ENCODE measurements at regions not wholly inside any gene's neighbourhood (a gene's known extent, or its start where the extent isn't known, plus 50 kb on each side); places are given as distances from the start of the nearest gene placed in this dataset.

DNA sequence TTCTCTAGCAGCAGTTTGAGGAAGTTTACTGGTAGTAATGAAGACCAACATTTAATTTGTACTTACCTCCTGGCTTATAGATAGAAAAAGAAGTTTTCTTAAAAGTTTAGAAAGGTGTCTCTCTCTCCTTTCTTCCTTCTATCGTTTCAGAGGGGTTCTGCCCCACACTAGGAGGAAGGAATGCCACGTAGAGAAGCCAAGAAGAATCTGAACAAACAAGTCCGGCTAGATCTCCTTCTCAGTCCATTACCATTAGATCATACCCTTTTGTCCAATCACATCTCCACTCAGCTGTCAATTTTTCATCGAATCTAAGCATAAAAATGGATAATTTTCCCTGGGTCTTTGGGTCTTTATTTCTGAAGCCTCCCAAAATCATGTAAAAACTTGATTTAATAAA is 1048.1 kb downstream of the SI start:
- Histone ChIP-seq H3F3A (ENCODE audit: insufficient read depth, low read length) (no peaks in the 10 kb centered on the region), H3K9ac (ENCODE audit: low read length) (no peak overlapping the region), H3K27me3 (ENCODE audit: insufficient read depth, low read length) (no peaks in the 10 kb centered on the region), H2AFZ (ENCODE audit: low read length) (no peak overlapping the region), H4K20me1 (ENCODE audit: insufficient read depth, low read length) (no peaks in the 10 kb centered on the region), H3K4me1 (ENCODE audit: insufficient read depth, low read length, severe bottlenecking) (no peaks in the 10 kb centered on the region), H3K9me2 (ENCODE audit: low read depth, low read length) (no peaks in the 10 kb centered on the region; the same call in 1 of the 2 replicates), H3K36me3 (ENCODE audit: insufficient read depth, low read length) (no peaks in the 10 kb centered on the region), H3K27ac (ENCODE audit: low read depth, low read length, poor library complexity, severe bottlenecking) (no peak overlapping the region), H3K79me2 (ENCODE audit: insufficient read depth, low read length) (no peaks in the 10 kb centered on the region), H3K9me3 (ENCODE audit: low read length) (peaks cover 2% of the 10 kb centered on the region; the same call in 1 of the 2 replicates), H3K4me3 (ENCODE audit: low read depth, low read length, poor library complexity, severe bottlenecking) (no peak overlapping the region), H3K4me2 (ENCODE audit: low read length) (no peak overlapping the region)
- TF ChIP-seq, protein P1, sequence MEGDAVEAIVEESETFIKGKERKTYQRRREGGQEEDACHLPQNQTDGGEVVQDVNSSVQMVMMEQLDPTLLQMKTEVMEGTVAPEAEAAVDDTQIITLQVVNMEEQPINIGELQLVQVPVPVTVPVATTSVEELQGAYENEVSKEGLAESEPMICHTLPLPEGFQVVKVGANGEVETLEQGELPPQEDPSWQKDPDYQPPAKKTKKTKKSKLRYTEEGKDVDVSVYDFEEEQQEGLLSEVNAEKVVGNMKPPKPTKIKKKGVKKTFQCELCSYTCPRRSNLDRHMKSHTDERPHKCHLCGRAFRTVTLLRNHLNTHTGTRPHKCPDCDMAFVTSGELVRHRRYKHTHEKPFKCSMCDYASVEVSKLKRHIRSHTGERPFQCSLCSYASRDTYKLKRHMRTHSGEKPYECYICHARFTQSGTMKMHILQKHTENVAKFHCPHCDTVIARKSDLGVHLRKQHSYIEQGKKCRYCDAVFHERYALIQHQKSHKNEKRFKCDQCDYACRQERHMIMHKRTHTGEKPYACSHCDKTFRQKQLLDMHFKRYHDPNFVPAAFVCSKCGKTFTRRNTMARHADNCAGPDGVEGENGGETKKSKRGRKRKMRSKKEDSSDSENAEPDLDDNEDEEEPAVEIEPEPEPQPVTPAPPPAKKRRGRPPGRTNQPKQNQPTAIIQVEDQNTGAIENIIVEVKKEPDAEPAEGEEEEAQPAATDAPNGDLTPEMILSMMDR (IDR thresholded peaks at IDR 0.05; ENCODE audit: low read length), result no peak
- TF ChIP-seq EZH2 (IDR thresholded peaks at IDR 0.05; ENCODE audit: borderline replicate concordance, low read length), result no peak

DNA sequence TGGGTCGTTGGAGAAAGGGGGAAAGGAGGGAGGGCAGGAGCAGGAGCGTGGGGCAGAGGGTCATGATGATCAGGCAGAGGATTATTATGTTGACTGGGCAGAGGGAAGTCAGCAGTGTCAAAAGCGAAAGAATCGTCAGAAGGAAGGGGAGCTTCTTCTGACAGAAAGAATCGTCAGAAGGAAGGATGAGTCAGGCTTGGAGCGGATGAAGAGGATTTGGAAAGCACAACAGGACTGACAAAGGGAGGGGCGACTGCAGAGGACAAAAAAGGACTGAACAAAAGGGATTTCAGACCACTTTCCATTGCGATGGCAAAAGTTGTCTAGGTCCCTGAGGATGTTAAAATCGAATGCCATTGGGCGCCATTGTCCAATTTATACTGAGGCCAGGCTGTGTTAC is 1053.5 kb downstream of the SI start:
- Histone ChIP-seq H3K36me3 (ENCODE audit: insufficient read depth, low read length) (no peaks in the 10 kb centered on the region), H3K4me1 (ENCODE audit: insufficient read depth, low read length, severe bottlenecking) (no peaks in the 10 kb centered on the region), H3K27me3 (ENCODE audit: insufficient read depth, low read length) (no peaks in the 10 kb centered on the region; the same call in 1 of the 2 replicates), H3K9ac (ENCODE audit: low read length) (no peak overlapping the region), H3K79me2 (ENCODE audit: insufficient read depth, low read length) (no peaks in the 10 kb centered on the region), H3F3A (ENCODE audit: insufficient read depth, low read length) (no peaks in the 10 kb centered on the region), H3K9me3 (ENCODE audit: low read length) (no peaks in the 10 kb centered on the region), H3K4me2 (ENCODE audit: low read length) (no peak overlapping the region), H3K4me3 (ENCODE audit: low read depth, low read length, poor library complexity, severe bottlenecking) (no peak overlapping the region), H4K20me1 (ENCODE audit: insufficient read depth, low read length) (no peaks in the 10 kb centered on the region), H2AFZ (ENCODE audit: low read length) (no peak overlapping the region), H3K27ac (ENCODE audit: low read depth, low read length, poor library complexity, severe bottlenecking) (no peak overlapping the region), H3K9me2 (ENCODE audit: low read depth, low read length) (no peaks in the 10 kb centered on the region)
- no peak for TF ChIP-seq EZH2 (IDR thresholded peaks at IDR 0.05; ENCODE audit: borderline replicate concordance, low read length)
- TF ChIP-seq, protein P1 (IDR thresholded peaks at IDR 0.05; ENCODE audit: low read length), result no peak

DNA sequence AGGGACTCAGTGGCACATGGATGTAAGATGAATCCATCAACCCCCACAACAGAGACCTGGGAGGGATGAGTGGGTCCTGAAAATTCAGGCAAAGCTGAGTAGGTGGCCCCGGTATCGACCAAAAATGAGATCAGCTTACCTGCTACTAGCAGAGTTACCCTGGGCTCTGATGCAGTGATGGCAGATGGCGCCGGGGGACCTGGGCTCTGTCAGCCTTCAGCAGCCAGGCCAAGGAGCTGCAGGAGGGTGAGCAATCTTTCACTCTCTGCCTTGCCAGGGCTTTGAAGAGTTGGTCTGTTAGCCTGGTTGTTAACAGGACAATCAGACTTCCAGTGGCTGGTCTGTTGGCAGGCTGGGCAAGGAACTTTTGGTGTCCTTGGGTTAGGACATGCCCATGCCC is 1054.8 kb downstream of the SI start:
- Histone ChIP-seq H3K4me2 (ENCODE audit: low read length) (no peak overlapping the region), H3K27ac (ENCODE audit: low read depth, low read length, poor library complexity, severe bottlenecking) (no peak overlapping the region), H3K36me3 (ENCODE audit: insufficient read depth, low read length) (no peaks in the 10 kb centered on the region), H3K9ac (ENCODE audit: low read length) (no peak overlapping the region), H3K4me3 (ENCODE audit: low read depth, low read length, poor library complexity, severe bottlenecking) (no peak overlapping the region), H3K27me3 (ENCODE audit: insufficient read depth, low read length) (no peaks in the 10 kb centered on the region; the same call in 1 of the 2 replicates), H3K4me1 (ENCODE audit: insufficient read depth, low read length, severe bottlenecking) (no peaks in the 10 kb centered on the region), H4K20me1 (ENCODE audit: insufficient read depth, low read length) (no peaks in the 10 kb centered on the region), H3K9me3 (ENCODE audit: low read length) (no peaks in the 10 kb centered on the region), H3F3A (ENCODE audit: insufficient read depth, low read length) (no peaks in the 10 kb centered on the region), H3K9me2 (ENCODE audit: low read depth, low read length) (no peaks in the 10 kb centered on the region), H3K79me2 (ENCODE audit: insufficient read depth, low read length) (no peaks in the 10 kb centered on the region), H2AFZ (ENCODE audit: low read length) (no peak overlapping the region)
- no peak for TF ChIP-seq EZH2 (IDR thresholded peaks at IDR 0.05; ENCODE audit: borderline replicate concordance, low read length)
- TF ChIP-seq, protein P1 (IDR thresholded peaks at IDR 0.05; ENCODE audit: low read length), result no peak
